Keratinocyte (primary cell): ENCODE measurements at regions not wholly inside any gene's neighbourhood (a gene's known extent, or its start where the extent isn't known, plus 50 kb on each side); places are given as distances from the start of the nearest gene placed in this dataset.

Source experiments
- DNase-seq: peaks from one replicate; pipeline ENCODE4 v3.0.0-alpha.2; 2011; ENCODE audit warnings: low read depth, missing footprints, low spot score
- FAIRE-seq: peaks from 2 replicates; lab custom pipeline; 2011; peaks lifted over from hg19 to GRCh38; lab: Jason Lieb, UNC
- H2AFZ ChIP-seq: 2 replicates; pipeline ENCODE4 v1.6.0; 2012; ENCODE audit warnings: low read length, control low read depth, inconsistent platforms; ENCODE audit not compliant: control insufficient read depth
- H3K27ac ChIP-seq: 2 replicates; pipeline ENCODE4 v1.5.1; 2011; ENCODE audit warnings: low read length; ENCODE audit not compliant: control insufficient read depth, insufficient read depth
- H3K27me3 ChIP-seq: 3 replicates; pipeline ENCODE4 v1.6.0; 2011; ENCODE audit warnings: low read length; ENCODE audit not compliant: control insufficient read depth, insufficient read depth; ENCODE audit errors: extremely low read depth
- H3K36me3 ChIP-seq, 2 experiments: 2 replicates in 1 of 2; 3 replicates in 1 of 2; pipeline ENCODE4 v1.5.1; 2011; ENCODE audit warnings: low read length in 2 of 2, mild to moderate bottlenecking in 1 of 2; ENCODE audit not compliant: control insufficient read depth in 2 of 2, insufficient read depth in 2 of 2; ENCODE audit errors: extremely low read depth in 1 of 2
- H3K4me1 ChIP-seq: 3 replicates; pipeline ENCODE4 v1.5.1; 2011; ENCODE audit warnings: low read length; ENCODE audit not compliant: control insufficient read depth, insufficient read depth; ENCODE audit errors: extremely low read depth
- H3K4me2 ChIP-seq: 3 replicates; pipeline ENCODE4 v1.6.0; 2011; ENCODE audit warnings: low read depth, low read length; ENCODE audit not compliant: control insufficient read depth, insufficient read depth; ENCODE audit errors: extremely low read depth
- H3K4me3 ChIP-seq, 3 experiments: fragments of 200-600 bp in 1 of 3; sonication (generic) in 1 of 3; 2 replicates in 2 of 3; 3 replicates in 1 of 3; pipeline ENCODE4 v1.5.1; 2011 to 2016; ENCODE audit warnings: low read length in 3 of 3, mild to moderate bottlenecking in 3 of 3, control low read depth in 2 of 3, inconsistent platforms in 1 of 3, low read depth in 1 of 3, mixed read lengths in 1 of 3, mixed run types in 1 of 3, moderate library complexity in 1 of 3; ENCODE audit not compliant: control insufficient read depth in 2 of 3, insufficient read depth in 2 of 3; ENCODE audit errors: extremely low read depth in 1 of 3
- H3K79me2 ChIP-seq: 2 replicates; pipeline ENCODE4 v1.6.0; 2012; ENCODE audit warnings: low read length; ENCODE audit not compliant: control insufficient read depth, insufficient read depth
- H3K9ac ChIP-seq: 3 replicates; pipeline ENCODE4 v1.6.0; 2011; ENCODE audit warnings: low read length; ENCODE audit not compliant: control insufficient read depth, insufficient read depth; ENCODE audit errors: extremely low read depth
- H3K9me1 ChIP-seq: 3 replicates; pipeline ENCODE4 v1.6.0; 2011; ENCODE audit warnings: low read length; ENCODE audit not compliant: control insufficient read depth, insufficient read depth; ENCODE audit errors: extremely low read depth
- H3K9me3 ChIP-seq: 2 replicates; pipeline ENCODE4 v1.5.1; 2012; ENCODE audit warnings: low read depth, low read length; ENCODE audit not compliant: control insufficient read depth
- H4K20me1 ChIP-seq: 3 replicates; pipeline ENCODE4 v1.6.0; 2011; ENCODE audit warnings: low read length; ENCODE audit not compliant: control insufficient read depth, insufficient read depth; ENCODE audit errors: extremely low read depth
- CTCF ChIP-seq, 3 experiments: IDR thresholded peaks in 1 of 3; conservative IDR thresholded peaks in 1 of 3; optimal IDR thresholded peaks in 1 of 3; 2 replicates in 2 of 3; 3 replicates in 1 of 3; pipeline versions ENCODE3 to v1.5.1; 2011; ENCODE audit warnings: low read length in 3 of 3, mild to moderate bottlenecking in 3 of 3, moderate library complexity in 2 of 3, control low read depth in 1 of 3, inconsistent platforms in 1 of 3; ENCODE audit not compliant: insufficient read depth in 2 of 3; ENCODE audit errors: extremely low read depth in 1 of 3
- EZH2 ChIP-seq: IDR thresholded peaks from one replicate; pipeline ENCODE4 v1.6.1; 2012; ENCODE audit warnings: inconsistent platforms, mild to moderate bottlenecking, low read length, moderate library complexity
- dilution Hi-C: fragments of 300-500 bp; cut with MboI; formaldehyde crosslinking; loops from one replicate; pipeline ENCODE4 v1.7.0; 2020; ENCODE audit warnings: low sequenced_read_pairs; ENCODE audit not compliant: extremely low pct_ligation_motif_present

GRCh38 chr15:81608309-81608829 is 234.4 kb upstream of the TMC3 start:
- no peaks in the 10 kb centered on the region for H3K9me1 ChIP-seq
- H4K20me1 ChIP-seq = no peaks in the 10 kb centered on the region
- no peaks in the 10 kb centered on the region for H3K27me3 ChIP-seq
- FAIRE-seq = no peak
- dilution Hi-C loops = no loop called here
- no peaks in the 10 kb centered on the region for H3K79me2 ChIP-seq
- no peak overlapping the region for H3K27ac ChIP-seq
- no peak overlapping the region for H3K4me3 ChIP-seq
- H3K4me2 ChIP-seq = no peak overlapping the region
- TF ChIP-seq CTCF (optimal IDR thresholded peaks at IDR 0.05 in 1 of 3, IDR thresholded peaks at IDR 0.05 in 1 of 3, conservative IDR thresholded peaks at IDR 0.05 in 1 of 3; ENCODE audit: extremely low read depth in 1 of 3, insufficient read depth in 2 of 3, low read length in 3 of 3) (no peak), EZH2 (no peak)
- H3K4me1 ChIP-seq = no peaks in the 10 kb centered on the region
- DNase-seq = no peak
- H2AFZ ChIP-seq = no peak overlapping the region
- H3K9ac ChIP-seq = no peak overlapping the region
- no peaks in the 10 kb centered on the region for H3K9me3 ChIP-seq
- no peaks in the 10 kb centered on the region for H3K36me3 ChIP-seq

GRCh38 chr15:81604713-81605112 is 230.7 kb upstream of the TMC3 start:
- DNase-seq (no peak), FAIRE-seq (no peak)
- Histone ChIP-seq H2AFZ (no peak overlapping the region), H3K36me3 (no peaks in the 10 kb centered on the region), H3K4me2 (no peak overlapping the region), H3K27ac (no peak overlapping the region), H3K9ac (no peak overlapping the region), H3K27me3 (no peaks in the 10 kb centered on the region), H3K4me1 (no peaks in the 10 kb centered on the region), H3K9me3 (no peaks in the 10 kb centered on the region), H3K4me3 (no peak overlapping the region), H3K9me1 (no peaks in the 10 kb centered on the region), H4K20me1 (no peaks in the 10 kb centered on the region), H3K79me2 (no peaks in the 10 kb centered on the region)
- TF ChIP-seq CTCF (optimal IDR thresholded peaks at IDR 0.05 in 1 of 3, IDR thresholded peaks at IDR 0.05 in 1 of 3, conservative IDR thresholded peaks at IDR 0.05 in 1 of 3; ENCODE audit: extremely low read depth in 1 of 3, insufficient read depth in 2 of 3, low read length in 3 of 3) = no peak
- TF ChIP-seq EZH2 = no peak
- dilution Hi-C loops = no loop called here
